WTC11 (cell line): ENCODE measurements at regions not wholly inside any gene's neighbourhood (a gene's known extent, or its start where the extent isn't known, plus 50 kb on each side); places are given as distances from the start of the nearest gene placed in this dataset.

Source experiments
- ATAC-seq: fragments of 200-7000 bp; cut with Tn5 transposase; 2 replicates; pipeline ENCODE4 v1.10.0; 2021; ENCODE audit warnings: mild to moderate bottlenecking, moderate library complexity
- CTCF ChIA-PET: fragments of 300-600 bp; sonication (Branson Sonifier 250); formaldehyde crosslinking; loops from one replicate; lab custom pipeline; 2021; ENCODE audit warnings: antibody characterized with exemption; lab: Charles Lee
- POLR2A ChIA-PET: fragments of 350-600 bp; sonication (Branson Sonifier 250); formaldehyde crosslinking; loops from one replicate; lab custom pipeline; 2021; ENCODE audit warnings: antibody characterized with exemption; lab: Charles Lee
- DNase-seq: peaks from one replicate; pipeline ENCODE4 v3.0.0; 2021; ENCODE audit warnings: low spot score
- H3K27ac Mint-ChIP-seq: 2 replicates; pipeline ENCODE4 v1.8.0; 2021; ENCODE audit warnings: mixed read lengths
- H3K27me3 Mint-ChIP-seq: 2 replicates; pipeline ENCODE4 v1.8.0; 2021; ENCODE audit warnings: low read depth, mild to moderate bottlenecking, moderate library complexity, mixed read lengths
- H3K36me3 Mint-ChIP-seq: 2 replicates; pipeline ENCODE4 v1.8.0; 2021; ENCODE audit warnings: mixed read lengths
- H3K4me1 Mint-ChIP-seq: 2 replicates; pipeline ENCODE4 v1.8.0; 2022; ENCODE audit warnings: mixed read lengths
- H3K4me3 Mint-ChIP-seq: 2 replicates; pipeline ENCODE4 v1.8.0; 2021; ENCODE audit warnings: mild to moderate bottlenecking, moderate library complexity, mixed read lengths
- H3K9me3 Mint-ChIP-seq: 2 replicates; pipeline ENCODE4 v1.8.0; 2021; ENCODE audit warnings: mixed read lengths
- ATF1 ChIP-seq: sonication (generic); formaldehyde crosslinking; IDR thresholded peaks from 2 replicates; pipeline ENCODE4 v1.8.1; 2023; ENCODE audit warnings: mild to moderate bottlenecking, moderate library complexity, missing genetic modification reagents
- ATF2 ChIP-seq: sonication (generic); formaldehyde crosslinking; IDR thresholded peaks from 2 replicates; pipeline ENCODE4 v1.8.1; 2022; ENCODE audit warnings: low read depth, missing genetic modification reagents, borderline replicate concordance
- CREB1 ChIP-seq: sonication (generic); formaldehyde crosslinking; IDR thresholded peaks from 2 replicates; pipeline ENCODE4 v1.8.0; 2023; ENCODE audit warnings: mild to moderate bottlenecking, missing genetic modification reagents
- CREM ChIP-seq: sonication (generic); formaldehyde crosslinking; IDR thresholded peaks from 2 replicates; pipeline ENCODE4 v1.8.1; 2022; ENCODE audit warnings: mild to moderate bottlenecking, missing genetic modification reagents, moderate library complexity
- E2F1 ChIP-seq: sonication (generic); formaldehyde crosslinking; IDR thresholded peaks from 2 replicates; pipeline ENCODE4 v1.8.0; 2022; ENCODE audit warnings: mild to moderate bottlenecking, missing genetic modification reagents
- ESRRA ChIP-seq: sonication (generic); formaldehyde crosslinking; IDR thresholded peaks from 2 replicates; pipeline ENCODE4 v1.8.1; 2022; ENCODE audit warnings: mild to moderate bottlenecking, missing genetic modification reagents, borderline replicate concordance
- ETV6 ChIP-seq: sonication (generic); formaldehyde crosslinking; IDR thresholded peaks from 2 replicates; pipeline ENCODE4 v1.8.1; 2022; ENCODE audit warnings: mild to moderate bottlenecking, missing genetic modification reagents
- FOXP1 ChIP-seq: sonication (generic); formaldehyde crosslinking; IDR thresholded peaks from 2 replicates; pipeline ENCODE4 v1.8.0; 2022; ENCODE audit warnings: missing genetic modification reagents, mild to moderate bottlenecking, moderate library complexity, borderline replicate concordance
- IRF2 ChIP-seq: sonication (generic); formaldehyde crosslinking; IDR thresholded peaks from 2 replicates; pipeline ENCODE4 v1.8.0; 2022; ENCODE audit warnings: low read depth, missing genetic modification reagents, borderline replicate concordance
- NFE2L1 ChIP-seq: sonication (generic); formaldehyde crosslinking; IDR thresholded peaks from 2 replicates; pipeline ENCODE4 v1.8.1; 2023; ENCODE audit warnings: missing genetic modification reagents
- RORB ChIP-seq: fragments of 250-450 bp; sonication (Bioruptor Pico); IDR thresholded peaks from 2 replicates; pipeline ENCODE4 v1.9.0; 2021; ENCODE audit warnings: mild to moderate bottlenecking
- STAT6 ChIP-seq: sonication (generic); formaldehyde crosslinking; conservative IDR thresholded peaks from 2 replicates; pipeline ENCODE4 v1.8.1; 2023; ENCODE audit warnings: mild to moderate bottlenecking, low read depth, missing genetic modification reagents, moderate library complexity
- TCF7 ChIP-seq: sonication (generic); formaldehyde crosslinking; IDR thresholded peaks from 2 replicates; pipeline ENCODE4 v1.8.0; 2022; ENCODE audit warnings: mild to moderate bottlenecking, low read depth, missing genetic modification reagents, moderate library complexity
- ZNF121 ChIP-seq: sonication (generic); formaldehyde crosslinking; IDR thresholded peaks from 2 replicates; pipeline ENCODE4 v1.8.0; 2023; ENCODE audit warnings: missing genetic modification reagents
- ZNF396 ChIP-seq: fragments of 250-450 bp; sonication (Bioruptor Pico); IDR thresholded peaks from 2 replicates; pipeline ENCODE4 v1.8.0; 2021; ENCODE audit warnings: mild to moderate bottlenecking, moderate library complexity, borderline replicate concordance
- ZNF671 ChIP-seq: fragments of 250-450 bp; sonication (Bioruptor Pico); IDR thresholded peaks from 2 replicates; pipeline ENCODE4 v1.8.0; 2021; ENCODE audit warnings: mild to moderate bottlenecking
- TF ChIP-seq, protein P1 (sequence below): sonication (generic); formaldehyde crosslinking; IDR thresholded peaks from 2 replicates; pipeline ENCODE4 v1.8.0; 2023; ENCODE audit warnings: mild to moderate bottlenecking, missing genetic modification reagents
- TF ChIP-seq, protein P2 (sequence below): fragments of 250-450 bp; sonication (Bioruptor Pico); IDR thresholded peaks from 2 replicates; pipeline ENCODE4 v1.9.0; 2021; ENCODE audit warnings: moderate library complexity, mild to moderate bottlenecking, inconsistent platforms, borderline replicate concordance
- TF ChIP-seq, protein P3 (sequence below): sonication (generic); formaldehyde crosslinking; IDR thresholded peaks from 2 replicates; pipeline ENCODE4 v1.8.1; 2023; ENCODE audit warnings: mild to moderate bottlenecking, missing genetic modification reagents

DNA sequence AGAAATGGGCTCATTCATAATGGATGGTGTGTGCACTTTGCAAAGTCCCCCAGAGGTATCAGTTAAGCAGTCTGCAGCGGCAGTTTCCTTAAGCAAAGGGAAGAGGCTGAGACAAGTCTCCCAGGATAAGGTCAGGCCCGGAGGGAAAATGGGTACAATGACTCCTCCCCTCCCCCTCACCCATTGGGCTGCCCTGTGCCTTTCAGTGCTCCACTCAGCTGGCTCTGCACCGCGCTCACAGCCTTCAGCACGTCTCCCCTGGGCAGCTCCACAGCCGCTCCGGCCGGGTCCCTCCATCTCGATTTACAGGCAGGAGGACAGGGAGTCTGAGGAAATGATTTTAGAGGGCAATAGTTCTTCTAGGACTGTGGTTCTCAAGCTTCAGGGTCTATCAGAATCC is 264.8 kb downstream of the LRFN2 start:
- ATAC-seq (peak; percentile 77), DNase-seq (no peak)
- Mint-ChIP-seq H3K9me3 (peaks cover 13% of the 10 kb centered on the region), H3K4me1 (peaks cover 42% of the 10 kb centered on the region), H3K4me3 (no peak overlapping the region), H3K27ac (no peak overlapping the region), H3K27me3 (peaks cover 12% of the 10 kb centered on the region), H3K36me3 (no peaks in the 10 kb centered on the region)
- CTCF ChIA-PET, result interaction anchor here (1.0 to 3.0 kb wide), 3 partner anchors 21 to 483 kb away, joined by 3 to 13 read pairs (median 4); partner anchors contain the start of gene LRFN2
- TF ChIP-seq ATF2 (CRISPR knock-in tag), result no peak
- 0 out of 2 replicates have a peak, but pooled peaks have one; percentile 21 for TF ChIP-seq ETV6 (CRISPR knock-in tag)
- POLR2A ChIA-PET, result no interaction called here

GRCh38 chr6:40321616-40322015 is 265.5 kb downstream of the LRFN2 start:
- Mint-ChIP-seq H3K9me3 (peaks cover 13% of the 10 kb centered on the region), H3K27me3 (peaks cover 10% of the 10 kb centered on the region), H3K4me3 (no peak overlapping the region), H3K36me3 (no peaks in the 10 kb centered on the region), H3K27ac (no peak overlapping the region), H3K4me1 (peaks cover 34% of the 10 kb centered on the region)
- POLR2A ChIA-PET, result no interaction called here
- DNase-seq (no peak), ATAC-seq (no peak)
- TF ChIP-seq ATF1 (no peak), ZNF396 (CRISPR knock-in tag) (no peak), CREB1 (CRISPR knock-in tag) (no peak), CREM (CRISPR knock-in tag) (no peak), IRF2 (no peak), ATF2 (CRISPR knock-in tag) (no peak)
- TF ChIP-seq, protein P1, sequence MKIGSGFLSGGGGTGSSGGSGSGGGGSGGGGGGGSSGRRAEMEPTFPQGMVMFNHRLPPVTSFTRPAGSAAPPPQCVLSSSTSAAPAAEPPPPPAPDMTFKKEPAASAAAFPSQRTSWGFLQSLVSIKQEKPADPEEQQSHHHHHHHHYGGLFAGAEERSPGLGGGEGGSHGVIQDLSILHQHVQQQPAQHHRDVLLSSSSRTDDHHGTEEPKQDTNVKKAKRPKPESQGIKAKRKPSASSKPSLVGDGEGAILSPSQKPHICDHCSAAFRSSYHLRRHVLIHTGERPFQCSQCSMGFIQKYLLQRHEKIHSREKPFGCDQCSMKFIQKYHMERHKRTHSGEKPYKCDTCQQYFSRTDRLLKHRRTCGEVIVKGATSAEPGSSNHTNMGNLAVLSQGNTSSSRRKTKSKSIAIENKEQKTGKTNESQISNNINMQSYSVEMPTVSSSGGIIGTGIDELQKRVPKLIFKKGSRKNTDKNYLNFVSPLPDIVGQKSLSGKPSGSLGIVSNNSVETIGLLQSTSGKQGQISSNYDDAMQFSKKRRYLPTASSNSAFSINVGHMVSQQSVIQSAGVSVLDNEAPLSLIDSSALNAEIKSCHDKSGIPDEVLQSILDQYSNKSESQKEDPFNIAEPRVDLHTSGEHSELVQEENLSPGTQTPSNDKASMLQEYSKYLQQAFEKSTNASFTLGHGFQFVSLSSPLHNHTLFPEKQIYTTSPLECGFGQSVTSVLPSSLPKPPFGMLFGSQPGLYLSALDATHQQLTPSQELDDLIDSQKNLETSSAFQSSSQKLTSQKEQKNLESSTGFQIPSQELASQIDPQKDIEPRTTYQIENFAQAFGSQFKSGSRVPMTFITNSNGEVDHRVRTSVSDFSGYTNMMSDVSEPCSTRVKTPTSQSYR (CRISPR knock-in tag), result no peak
- CTCF ChIA-PET, result no interaction called here

GRCh38 chr6:40320947-40321346 is 266.2 kb downstream of the LRFN2 start:
- no peak overlapping the region for H3K4me3 Mint-ChIP-seq
- TF ChIP-seq RORB (CRISPR knock-in tag), result no peak
- no peak for TF ChIP-seq STAT6
- TF ChIP-seq ESRRA, result no peak
- no peak for TF ChIP-seq CREM (CRISPR knock-in tag)
- TF ChIP-seq TCF7 (CRISPR knock-in tag), result no peak
- TF ChIP-seq, protein P2, sequence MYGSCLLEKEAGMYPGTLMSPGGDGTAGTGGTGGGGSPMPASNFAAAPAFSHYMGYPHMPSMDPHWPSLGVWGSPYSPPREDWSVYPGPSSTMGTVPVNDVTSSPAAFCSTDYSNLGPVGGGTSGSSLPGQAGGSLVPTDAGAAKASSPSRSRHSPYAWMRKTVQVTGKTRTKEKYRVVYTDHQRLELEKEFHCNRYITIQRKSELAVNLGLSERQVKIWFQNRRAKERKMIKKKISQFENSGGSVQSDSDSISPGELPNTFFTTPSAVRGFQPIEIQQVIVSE (CRISPR knock-in tag), result no peak
- no peak for TF ChIP-seq ATF2 (CRISPR knock-in tag)
- TF ChIP-seq, protein P3, sequence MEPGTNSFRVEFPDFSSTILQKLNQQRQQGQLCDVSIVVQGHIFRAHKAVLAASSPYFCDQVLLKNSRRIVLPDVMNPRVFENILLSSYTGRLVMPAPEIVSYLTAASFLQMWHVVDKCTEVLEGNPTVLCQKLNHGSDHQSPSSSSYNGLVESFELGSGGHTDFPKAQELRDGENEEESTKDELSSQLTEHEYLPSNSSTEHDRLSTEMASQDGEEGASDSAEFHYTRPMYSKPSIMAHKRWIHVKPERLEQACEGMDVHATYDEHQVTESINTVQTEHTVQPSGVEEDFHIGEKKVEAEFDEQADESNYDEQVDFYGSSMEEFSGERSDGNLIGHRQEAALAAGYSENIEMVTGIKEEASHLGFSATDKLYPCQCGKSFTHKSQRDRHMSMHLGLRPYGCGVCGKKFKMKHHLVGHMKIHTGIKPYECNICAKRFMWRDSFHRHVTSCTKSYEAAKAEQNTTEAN, result no peak
- no peak for TF ChIP-seq FOXP1 (CRISPR knock-in tag)
- TF ChIP-seq ZNF121 (CRISPR knock-in tag), result no peak
- no peak for TF ChIP-seq E2F1 (CRISPR knock-in tag)
- TF ChIP-seq NFE2L1 (CRISPR knock-in tag), result no peak
- no peak for TF ChIP-seq ZNF671 (CRISPR knock-in tag)

More at GRCh38 chr6:40320947-40321346, 266.2 kb downstream of the LRFN2 start:
- Mint-ChIP-seq H3K9me3 (peaks cover 13% of the 10 kb centered on the region), H3K4me1 (peaks cover 34% of the 10 kb centered on the region), H3K27me3 (peaks cover 10% of the 10 kb centered on the region), H3K36me3 (no peaks in the 10 kb centered on the region), H3K27ac (no peak overlapping the region)
- CTCF ChIA-PET, result no interaction called here
- POLR2A ChIA-PET, result no interaction called here
- no peak for ATAC-seq
- no peak for DNase-seq
